DMS 273 (cell line): ENCODE measurements at regions not wholly inside any gene's neighbourhood (a gene's known extent, or its start where the extent isn't known, plus 50 kb on each side); places are given as distances from the start of the nearest gene placed in this dataset.
"Not testable (repeated sequence)": the region's sequence is repeated elsewhere in the genome, so short reads cannot be mapped to it uniquely, and the experiment has no call there.

Experiments
- DNase-seq: peaks from one replicate; lab custom pipeline; 2025; ENCODE audit not compliant: unreplicated experiment; lab: John Stamatoyannopoulos, UW

DNA sequence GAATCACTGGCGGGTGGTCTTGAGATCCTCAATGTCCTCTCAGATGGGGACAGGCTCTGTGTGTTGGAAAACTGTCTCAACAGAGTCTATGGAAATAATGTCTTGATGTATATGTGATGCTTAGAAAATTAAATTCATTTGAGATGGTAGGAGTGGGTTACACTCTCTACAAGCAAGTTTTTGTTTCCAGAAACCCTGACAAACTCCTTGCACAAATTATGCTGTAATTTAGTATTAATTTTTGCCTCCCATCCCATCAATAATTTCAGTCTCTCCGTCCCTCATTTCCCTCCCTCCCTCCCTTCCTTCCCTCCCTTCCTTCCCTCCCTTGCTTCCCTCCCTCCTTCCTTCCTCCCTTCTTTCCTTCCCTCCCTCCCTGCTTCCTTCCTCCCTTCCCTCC lies 488.0 kb upstream of the C16orf82 start:
- no peak for DNase-seq

DNA sequence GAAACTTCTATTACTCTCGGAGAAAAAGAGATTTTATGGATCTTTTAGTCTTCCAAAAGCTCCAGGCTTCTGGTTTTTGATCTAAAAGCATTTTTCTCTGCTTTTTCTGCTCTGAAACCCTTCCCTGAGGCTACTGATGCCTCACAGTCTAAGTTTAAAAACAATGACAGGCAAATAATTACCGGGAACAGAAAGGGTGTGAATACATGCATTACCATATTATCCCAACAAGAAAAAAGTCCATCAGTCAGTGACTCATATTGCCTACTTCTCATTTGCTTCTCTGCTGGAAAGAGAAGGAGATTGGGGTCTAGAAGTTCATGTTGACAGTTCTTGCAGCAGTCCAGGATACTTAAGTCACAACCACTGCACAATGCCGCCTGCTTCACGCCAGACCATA lies 482.9 kb upstream of the C16orf82 start:
- no peak for DNase-seq

DNA sequence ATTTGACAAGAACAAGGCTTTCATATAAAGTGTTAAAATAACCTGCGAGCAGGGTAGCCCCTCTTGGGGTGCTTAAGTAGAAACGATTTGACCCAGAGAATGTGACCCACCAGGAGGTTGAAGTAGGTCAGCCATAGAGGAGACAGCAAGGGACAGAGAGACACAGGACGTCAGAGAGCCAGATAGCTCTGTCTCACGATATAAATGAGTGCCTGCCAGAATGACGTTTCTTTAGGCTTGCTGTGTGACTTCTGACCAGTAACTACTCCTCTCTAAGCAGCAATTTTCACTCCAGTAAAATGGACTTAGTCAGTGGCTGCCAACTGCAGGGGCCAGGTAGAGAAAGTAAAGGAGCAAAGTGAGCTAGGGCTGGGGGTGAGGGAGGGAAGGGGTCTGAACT lies 473.0 kb upstream of the C16orf82 start:
- DNase-seq = no peak

DNA sequence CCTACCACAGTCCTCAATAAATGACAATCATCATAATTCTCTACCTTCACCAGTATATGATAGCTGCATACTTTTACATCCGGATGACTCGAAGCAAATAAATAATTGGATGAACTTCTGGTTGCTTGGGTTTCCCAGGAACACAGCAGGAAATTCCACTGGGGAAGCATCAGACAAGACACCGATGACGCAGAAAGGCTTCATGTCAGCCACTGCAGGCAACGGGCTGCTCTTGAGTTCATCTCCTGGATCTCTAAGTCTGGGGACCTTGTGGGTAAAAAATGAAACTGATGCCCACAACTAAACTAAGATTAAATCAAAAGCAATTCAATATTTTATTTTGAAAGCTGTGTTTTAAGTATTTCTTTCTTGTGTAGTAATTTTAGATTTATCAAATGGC lies 472.1 kb upstream of the C16orf82 start:
- no peak for DNase-seq

DNA sequence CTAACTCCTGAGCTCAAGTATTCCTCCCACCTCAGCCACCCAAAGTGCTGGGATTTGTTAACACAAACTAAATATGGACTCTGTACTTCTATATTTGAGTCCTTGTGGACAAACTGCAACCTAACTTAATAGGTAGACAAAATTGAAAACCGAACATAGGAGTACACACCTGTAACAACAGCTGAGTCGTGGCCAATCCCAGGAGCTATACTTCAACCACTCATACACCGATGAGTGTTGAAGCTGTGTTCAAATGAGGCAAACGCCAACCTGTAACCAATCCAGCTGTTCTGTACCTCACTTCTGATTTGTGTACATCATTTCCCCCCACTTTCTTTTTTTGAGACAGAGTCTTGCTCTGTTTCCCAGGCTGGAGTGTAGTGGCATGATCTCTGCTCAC lies 471.5 kb upstream of the C16orf82 start:
- DNase-seq = no peak

DNA sequence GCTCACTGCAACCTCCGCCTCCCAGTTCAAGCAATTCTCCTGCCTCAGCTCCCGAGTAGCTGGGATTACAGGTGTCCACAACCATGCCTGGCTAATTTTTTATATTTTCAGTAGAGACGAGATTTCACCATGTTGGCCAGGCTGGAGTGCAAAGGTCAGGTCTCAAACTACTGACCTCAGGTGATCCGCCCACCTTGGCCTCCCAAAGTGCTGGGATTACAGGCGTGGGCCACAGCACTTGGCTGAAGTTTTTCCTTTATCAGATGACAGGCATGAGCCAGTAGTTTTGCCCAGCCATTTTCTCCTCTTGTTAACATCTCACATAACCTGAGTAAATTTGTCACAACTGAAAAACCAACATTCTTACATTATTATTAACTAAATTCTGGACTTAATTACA lies 470.7 kb upstream of the C16orf82 start:
- DNase-seq = not testable (repeated sequence)

DNA sequence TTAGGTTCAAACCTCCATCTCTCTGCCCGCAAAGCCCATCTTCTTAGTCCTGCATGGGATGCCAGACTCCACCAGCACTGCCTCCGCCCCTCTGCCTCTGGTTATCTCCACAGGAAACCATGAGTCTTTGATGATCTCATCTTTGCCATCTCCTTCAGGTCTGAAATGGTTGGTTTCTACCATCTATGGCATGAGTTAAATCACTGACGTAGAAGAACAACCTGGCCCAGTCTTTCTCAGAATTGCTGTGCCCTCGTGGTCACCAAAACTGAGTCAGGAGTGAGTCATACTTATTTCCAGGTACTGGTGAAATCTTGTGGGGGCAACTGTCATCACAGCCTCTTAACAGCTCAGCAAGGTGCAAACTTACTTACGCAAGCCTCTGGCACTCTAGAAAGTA lies 468.7 kb upstream of the C16orf82 start:
- no peak for DNase-seq

DNA sequence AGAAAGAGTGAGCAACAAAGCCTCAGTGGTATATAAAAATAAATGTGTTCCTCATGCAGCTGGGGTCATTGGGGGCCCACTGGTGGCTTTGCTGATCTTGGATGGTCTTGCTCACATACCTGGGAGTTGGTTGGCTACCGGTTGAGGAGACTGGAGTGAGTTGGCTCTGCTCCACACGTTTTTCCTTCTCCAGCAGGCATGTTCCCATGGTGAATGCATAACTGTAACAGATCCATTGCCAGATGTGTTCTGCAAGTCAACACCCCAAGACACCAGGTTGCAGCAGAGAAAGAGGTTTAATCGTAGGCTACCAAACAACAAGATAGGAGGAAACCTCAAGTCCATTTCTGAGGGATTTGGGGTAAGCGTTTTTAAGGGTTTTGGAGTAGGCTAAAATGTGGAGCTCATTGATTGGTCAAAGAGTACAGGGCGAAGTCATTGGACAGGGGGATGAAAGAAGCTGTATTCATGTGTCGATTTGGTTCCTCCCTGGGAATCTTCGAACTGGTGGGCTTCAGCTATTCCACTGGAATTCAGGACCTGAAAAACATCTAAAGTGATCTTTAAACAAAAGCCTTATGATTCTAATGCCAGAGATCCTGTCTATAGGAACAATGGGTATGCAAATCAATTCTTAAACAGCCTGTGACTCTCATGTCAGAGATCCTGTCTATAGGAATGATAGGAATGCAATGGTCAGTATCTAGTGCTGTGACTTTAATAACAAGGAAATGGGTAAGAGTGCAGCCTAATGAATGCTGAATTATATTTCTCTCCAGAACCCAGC lies 467.5 kb upstream of the C16orf82 start:
- no peak for DNase-seq

DNA sequence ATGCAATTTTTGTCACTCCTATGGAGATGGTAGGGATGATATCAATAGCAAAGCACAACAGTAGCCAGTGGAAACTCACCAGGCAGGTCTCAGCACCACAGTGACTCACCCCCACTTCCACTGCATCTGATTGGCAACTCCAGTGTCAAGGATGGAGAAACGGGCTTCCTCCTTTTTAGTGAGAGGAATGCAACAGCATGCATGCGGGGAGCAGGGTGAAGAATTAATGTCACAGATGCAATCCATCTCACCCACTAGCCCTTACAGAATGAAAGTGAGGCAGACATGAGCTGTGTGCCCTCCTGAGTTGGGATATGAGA lies 467.0 kb upstream of the C16orf82 start:
- no peak for DNase-seq

DNA sequence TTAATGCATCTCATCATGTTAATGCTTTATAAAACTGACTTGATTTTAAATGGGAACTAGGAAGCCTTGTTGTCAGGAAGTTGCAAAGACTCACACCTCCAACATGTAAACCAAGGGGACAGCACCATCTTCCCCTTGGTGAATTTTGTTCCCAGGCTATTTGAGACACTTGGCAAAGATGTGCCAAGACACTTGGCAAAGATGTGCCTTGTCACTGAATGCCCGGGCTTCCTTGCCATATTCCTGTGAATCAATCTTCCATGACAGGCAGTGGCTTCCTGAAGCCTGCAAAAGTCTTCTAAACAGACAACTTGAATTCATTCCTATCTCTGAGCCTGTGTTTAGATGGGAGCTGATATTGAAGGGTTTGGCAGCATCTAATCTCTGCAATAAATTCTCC lies 465.4 kb upstream of the C16orf82 start:
- no peak for DNase-seq

DNA sequence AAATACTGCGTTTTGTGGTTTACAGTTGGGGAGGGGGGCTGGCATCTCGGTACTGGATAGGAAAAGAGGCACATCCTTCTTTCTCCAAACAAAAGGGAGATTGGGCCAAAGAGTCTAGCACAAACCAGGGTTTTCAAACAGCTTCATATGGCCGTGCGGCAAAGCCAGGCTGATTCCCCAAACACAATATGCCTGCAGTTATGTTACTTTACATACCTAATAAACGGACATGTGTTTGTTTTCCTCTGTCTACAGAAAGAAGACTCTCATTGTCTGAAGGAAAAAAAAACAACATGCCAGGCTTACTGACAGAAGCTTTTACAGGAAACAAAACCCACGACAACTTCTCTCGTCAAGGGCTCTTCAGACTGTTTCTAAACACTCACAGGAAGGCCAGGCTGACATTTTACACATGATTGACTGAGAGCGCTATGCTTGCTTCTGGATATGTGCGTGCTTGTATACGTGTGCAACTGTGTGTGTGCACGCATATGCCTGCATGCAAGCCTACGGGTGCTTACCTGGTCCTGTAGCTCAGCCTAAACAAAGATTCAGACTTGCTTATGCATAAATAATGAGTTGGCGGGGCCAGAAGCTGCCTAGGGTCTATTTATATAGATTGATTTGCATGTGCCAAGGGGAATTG lies 461.0 kb upstream of the C16orf82 start:
- DNase-seq = no peak

DNA sequence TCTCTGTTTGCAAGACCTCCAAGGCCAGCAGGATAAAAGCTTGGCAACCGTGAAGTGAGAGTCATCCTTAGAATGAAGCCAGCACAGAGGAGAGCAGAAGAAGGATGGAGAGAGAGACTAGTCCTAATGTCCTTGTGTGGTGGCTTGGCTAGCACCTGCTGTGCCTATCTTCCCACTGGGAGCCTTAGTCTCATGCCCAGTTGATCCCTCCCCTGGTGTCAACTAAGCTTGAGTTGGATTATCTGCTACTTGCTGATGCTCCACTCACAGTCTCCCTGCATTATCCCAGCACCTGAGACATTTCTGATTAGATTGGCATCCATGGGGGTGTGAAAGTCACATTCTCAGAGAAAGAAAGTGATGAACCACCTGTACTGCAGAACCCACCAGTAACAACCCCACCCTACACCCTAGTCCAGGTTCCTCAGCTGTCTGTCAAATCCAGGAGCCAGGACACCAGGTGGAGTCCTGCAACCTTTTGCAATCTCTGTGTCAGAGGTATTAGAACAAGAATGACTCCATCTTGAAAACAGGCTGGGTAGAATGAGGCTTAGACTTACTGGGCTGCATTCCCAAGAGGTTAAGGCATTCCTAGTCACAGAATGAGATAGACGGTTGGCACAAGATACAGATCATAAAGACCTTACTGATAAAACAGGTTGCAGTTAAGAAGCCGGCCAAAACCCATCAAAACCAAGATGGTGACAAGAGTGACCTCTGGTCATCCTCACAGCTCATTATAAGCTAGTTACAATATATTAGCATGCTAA lies 460.2 kb upstream of the C16orf82 start:
- DNase-seq = no peak

DNA sequence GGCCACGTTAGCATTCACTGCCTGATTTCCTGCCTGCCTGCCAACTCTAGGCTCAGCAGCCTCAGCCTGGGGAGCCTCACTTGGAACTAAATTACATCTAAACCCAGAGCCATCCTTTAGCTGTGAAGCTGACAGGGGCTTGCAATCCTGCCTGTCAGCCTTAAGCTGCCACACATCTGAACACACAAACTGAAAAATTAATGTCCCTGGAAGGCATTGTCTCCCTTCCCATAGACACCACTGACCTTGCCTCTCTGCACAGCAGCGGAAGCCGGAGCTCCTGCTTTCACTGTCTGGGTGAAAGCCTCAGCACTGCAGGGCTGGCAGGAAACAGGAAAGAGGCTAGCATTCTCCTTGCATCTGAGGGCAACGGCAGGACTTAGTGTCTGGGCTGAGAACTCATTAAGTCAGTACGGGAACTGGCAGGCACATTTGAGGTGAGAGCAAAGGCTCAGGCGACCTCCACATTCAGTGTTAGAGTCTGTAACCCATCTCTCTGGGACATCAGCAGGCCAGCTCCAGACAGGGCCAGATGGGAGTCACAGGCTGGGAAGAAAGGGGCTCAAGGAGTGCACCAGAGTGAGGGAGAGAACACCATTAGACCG lies 452.4 kb upstream of the C16orf82 start:
- DNase-seq = no peak

DNA sequence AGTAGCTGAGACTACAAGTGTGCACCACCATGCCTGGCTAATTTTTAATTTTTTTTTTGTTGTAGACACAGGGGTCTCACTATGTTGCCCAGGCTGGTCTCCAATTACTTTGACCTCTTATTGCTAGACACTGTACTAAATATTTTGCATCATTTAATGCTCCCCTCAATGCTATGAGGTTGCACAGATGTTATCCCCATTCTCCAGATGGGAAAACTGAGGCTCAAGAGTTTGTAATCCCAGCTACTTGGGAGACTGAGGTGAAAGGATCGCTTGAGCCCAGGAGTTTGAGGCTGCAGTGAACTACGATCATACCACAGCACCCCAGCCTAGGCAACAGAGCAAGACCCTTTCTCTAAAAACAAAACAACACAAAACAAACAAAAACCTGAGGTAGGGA lies 443.3 kb upstream of the C16orf82 start:
- DNase-seq = no peak

DNA sequence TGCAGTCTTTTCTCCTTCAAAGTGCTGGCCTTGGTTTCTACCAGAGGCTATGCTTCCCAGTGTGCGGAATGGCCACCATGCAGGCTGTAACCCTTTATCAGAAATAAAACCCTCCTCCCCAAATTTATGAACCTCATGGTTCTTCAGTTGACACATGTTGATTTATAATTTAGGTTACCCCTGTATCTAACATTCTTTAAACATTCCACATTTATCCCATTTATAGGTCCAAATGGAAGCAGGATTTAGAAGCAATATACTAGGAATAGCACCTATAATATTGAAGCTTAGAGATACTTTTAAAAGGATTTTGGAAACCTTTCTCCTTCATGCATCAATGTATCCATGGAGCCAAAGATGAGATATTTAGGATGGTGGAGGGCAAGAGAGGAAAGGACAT lies 438.8 kb upstream of the C16orf82 start:
- no peak for DNase-seq

DNA sequence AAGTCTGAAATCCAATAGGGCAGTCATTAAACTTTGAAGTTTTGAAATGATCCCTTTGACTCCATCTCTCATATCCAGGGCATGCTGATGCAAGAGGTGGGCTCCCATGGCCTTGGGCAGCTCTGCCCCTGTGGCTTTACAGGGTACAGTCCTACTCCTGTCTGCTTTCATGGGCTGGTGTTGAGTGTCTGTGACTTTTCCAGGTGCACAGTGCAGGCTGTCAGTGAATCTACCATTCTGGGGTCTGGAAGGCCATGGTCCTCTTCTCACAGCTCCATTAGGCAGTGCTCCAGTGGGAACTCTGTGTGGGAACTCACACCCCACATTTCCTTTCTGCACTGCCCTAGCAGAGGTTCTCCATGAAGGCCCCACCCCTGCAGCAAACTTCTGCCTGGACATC lies 435.4 kb upstream of the C16orf82 start:
- not testable (repeated sequence) for DNase-seq

DNA sequence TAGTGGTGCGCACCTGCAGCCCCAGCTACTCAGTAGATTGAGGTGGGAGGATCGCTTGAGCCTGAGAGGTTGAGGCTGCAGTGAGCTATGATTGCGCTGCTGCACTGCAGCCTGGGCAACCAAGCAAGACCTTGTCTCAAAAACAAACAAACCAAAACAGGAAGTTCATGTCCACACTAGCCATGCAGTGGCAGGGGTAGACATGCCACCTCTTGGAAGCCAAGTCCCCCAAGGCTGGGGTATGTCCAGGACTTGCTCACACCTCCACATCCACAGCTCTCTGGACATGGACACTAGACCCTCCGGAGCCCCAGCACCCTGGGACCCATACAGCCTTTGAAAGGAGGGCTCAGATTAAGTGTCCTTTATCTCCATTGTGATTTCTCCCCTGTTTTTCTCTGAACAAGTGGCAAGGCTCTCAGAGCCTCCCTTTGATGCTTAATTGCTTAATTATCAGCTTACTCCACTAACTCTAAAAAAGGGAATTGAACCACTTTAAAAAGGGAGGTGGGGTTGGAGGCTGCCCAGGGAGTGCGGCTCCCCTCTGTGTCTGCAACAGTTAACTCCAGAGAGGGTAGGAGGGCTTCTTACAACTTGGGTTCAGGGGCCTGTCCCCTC lies 424.6 kb upstream of the C16orf82 start:
- no peak for DNase-seq

DNA sequence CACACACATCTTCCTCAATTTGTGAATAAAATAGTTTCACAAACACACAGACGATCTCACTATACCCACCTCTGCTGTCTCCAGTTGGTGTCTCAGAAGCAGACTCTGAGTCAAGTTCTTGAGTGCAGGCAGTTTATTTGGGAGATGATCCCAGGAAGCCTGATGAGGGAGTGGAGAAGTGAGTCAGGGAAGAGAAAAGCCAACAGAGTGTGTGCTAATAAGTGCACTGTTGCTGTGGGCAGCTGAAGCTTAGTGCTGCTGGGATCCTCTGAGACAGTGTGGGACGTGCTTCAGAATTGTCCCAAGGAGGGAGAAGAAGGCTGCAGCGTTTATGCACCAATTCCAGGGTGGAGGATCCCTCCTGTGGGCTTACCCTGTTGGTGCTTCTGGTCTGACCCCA lies 423.2 kb upstream of the C16orf82 start:
- DNase-seq = no peak

DNA sequence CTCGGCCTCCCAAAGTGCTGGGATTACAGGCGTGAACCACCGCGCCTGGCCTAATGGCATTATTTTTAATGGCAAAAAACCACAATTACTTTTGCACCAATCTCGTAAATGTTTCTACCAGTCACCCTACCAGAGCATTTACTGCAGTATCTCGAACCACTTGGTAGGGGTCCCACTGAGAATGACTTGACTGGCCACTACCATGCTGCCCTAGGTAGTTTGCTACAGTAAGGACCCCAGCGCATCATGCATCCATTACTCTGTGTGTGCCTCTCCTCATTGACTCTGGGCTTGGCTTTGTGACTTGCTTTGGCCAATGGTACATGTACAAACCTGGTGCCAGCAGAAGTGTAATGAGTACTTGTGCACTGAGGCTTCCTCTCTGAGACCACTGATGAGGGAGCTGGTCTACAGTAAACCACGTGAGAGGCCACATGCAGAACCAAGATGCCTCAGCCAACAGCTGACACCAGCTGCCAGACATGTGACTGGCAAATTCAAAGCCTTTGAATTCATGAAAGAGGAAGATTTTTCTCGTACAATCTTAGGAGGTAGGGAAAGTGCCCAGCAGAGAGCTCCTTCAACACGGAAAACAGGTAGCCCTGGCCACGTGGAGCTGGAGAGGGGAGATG lies 421.7 kb upstream of the C16orf82 start:
- no peak for DNase-seq

DNA sequence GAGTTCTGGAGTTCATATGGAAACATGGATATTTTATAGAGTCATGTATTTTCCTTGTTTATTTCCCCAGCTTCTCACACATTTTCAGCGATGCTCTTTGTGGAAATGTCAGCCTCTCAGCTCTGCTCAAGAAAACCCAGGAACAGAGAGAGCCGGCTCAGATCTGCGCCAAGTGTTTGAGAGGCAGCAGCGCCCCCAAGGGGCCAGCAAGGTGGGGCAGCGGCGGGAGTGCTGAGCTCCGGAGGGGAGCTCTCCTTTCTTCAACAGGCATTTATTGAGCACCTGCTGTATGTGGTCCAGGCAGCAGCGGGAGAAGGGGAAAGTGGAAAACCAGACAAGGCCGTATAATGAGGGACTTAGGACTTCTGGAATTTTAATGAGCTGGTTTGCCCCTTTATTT lies 421.1 kb upstream of the C16orf82 start:
- peak; percentile 1 for DNase-seq

DNA sequence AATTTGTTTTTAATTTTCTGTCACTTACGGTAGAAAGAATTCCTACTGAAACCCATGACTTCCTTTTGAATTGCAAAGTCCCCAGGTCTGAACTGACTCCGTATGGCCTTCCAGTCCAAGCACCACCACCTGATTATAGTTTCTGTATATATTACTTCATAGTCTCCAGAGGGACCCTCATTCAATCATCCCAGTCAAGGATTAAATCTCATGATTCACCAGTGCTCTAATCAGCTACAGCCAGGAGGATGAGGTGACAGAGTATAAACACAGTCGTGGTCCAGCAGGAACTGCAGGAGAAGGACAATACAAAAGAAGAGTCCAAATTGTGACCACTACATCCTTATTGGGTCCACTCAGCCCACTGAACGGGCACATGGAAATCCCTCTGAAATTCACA lies 418.9 kb upstream of the C16orf82 start:
- DNase-seq = no peak
